K562 (cell line): ENCODE measurements at regions not wholly inside any gene's neighbourhood (a gene's known extent, or its start where the extent isn't known, plus 50 kb on each side); places are given as distances from the start of the nearest gene placed in this dataset.

Experiments used
- CEBPB ChIP-seq: fragments of 450-650 bp; IDR thresholded peaks from 2 replicates; pipeline ENCODE4 v1.6.1; 2016; ENCODE audit warnings: missing genetic modification characterization, missing compliant biosample characterization
- CSDE1 ChIP-seq, 2 experiments: fragments of 450-650 bp; IDR thresholded peaks; 2 replicates each; pipeline ENCODE4 v1.6.1; 2016; ENCODE audit warnings: mild to moderate bottlenecking in 1 of 2
- ELF1 ChIP-seq: fragments of 200-800 bp; sonication (Bioruptor generic); IDR thresholded peaks from 2 replicates; pipeline ENCODE4 v1.6.1; 2016; ENCODE audit warnings: missing genetic modification characterization, missing compliant biosample characterization
- KLF16 ChIP-seq: IDR thresholded peaks from 2 replicates; pipeline ENCODE4 v1.6.1; 2016; ENCODE audit warnings: antibody characterized with exemption
- L3MBTL2 ChIP-seq: fragments of 450-650 bp; IDR thresholded peaks from 2 replicates; pipeline ENCODE4 v1.6.1; 2016; ENCODE audit warnings: mild to moderate bottlenecking, moderate library complexity
- LCOR ChIP-seq: sonication (generic); formaldehyde crosslinking; IDR thresholded peaks from 2 replicates; pipeline ENCODE4 v1.8.0; 2022; ENCODE audit warnings: mild to moderate bottlenecking, missing genetic modification reagents
- MEF2A ChIP-seq: IDR thresholded peaks from 2 replicates; pipeline ENCODE4 v1.6.1; 2011; ENCODE audit warnings: low read depth, mild to moderate bottlenecking, low read length, moderate library complexity; ENCODE audit not compliant: control insufficient read depth
- RCOR1 ChIP-seq, 2 experiments: IDR thresholded peaks; 2 replicates each; pipeline ENCODE4 v1.6.1; 2012; ENCODE audit warnings: low read depth in 2 of 2, low read length in 2 of 2, borderline replicate concordance in 1 of 2, improper control_type of control experiment in 1 of 2
- RFX1 ChIP-seq: fragments of 450-650 bp; IDR thresholded peaks from 2 replicates; pipeline ENCODE4 v1.6.1; 2016; ENCODE audit warnings: mild to moderate bottlenecking, moderate library complexity
- RNF2 ChIP-seq: sonication (generic); IDR thresholded peaks from 2 replicates; pipeline ENCODE4 v1.6.1; 2016
- SOX6 ChIP-seq: fragments of 450-650 bp; IDR thresholded peaks from 2 replicates; pipeline ENCODE4 v1.6.1; 2014; ENCODE audit warnings: mild to moderate bottlenecking
- YY1 ChIP-seq, 3 experiments: IDR thresholded peaks; 2 replicates each; pipeline ENCODE4 v1.6.1; 2011; ENCODE audit warnings: low read length in 2 of 3, mild to moderate bottlenecking in 2 of 3, moderate library complexity in 2 of 3, borderline replicate concordance in 1 of 3, control low read depth in 1 of 3, low read depth in 1 of 3; ENCODE audit not compliant: insufficient read depth in 3 of 3, insufficient replicate concordance in 2 of 3, control insufficient read depth in 1 of 3, insufficient read length in 1 of 3; ENCODE audit errors: extremely low read depth in 1 of 3
- ZC3H4 ChIP-seq: sonication (generic); formaldehyde crosslinking; IDR thresholded peaks from 2 replicates; pipeline ENCODE4 v1.9.0; 2021; ENCODE audit warnings: missing genetic modification reagents, borderline replicate concordance
- ZKSCAN1 ChIP-seq: fragments of 150-350 bp; IDR thresholded peaks from 2 replicates; pipeline ENCODE4 v1.6.1; 2016; ENCODE audit warnings: low read depth, low read length
- ZNF696 ChIP-seq: fragments of 250-450 bp; sonication (Bioruptor Pico); conservative IDR thresholded peaks from 2 replicates; pipeline ENCODE4 v1.4.0; 2020; ENCODE audit warnings: mild to moderate bottlenecking, moderate library complexity
- ZNF75A ChIP-seq: fragments of 450-650 bp; formaldehyde crosslinking; IDR thresholded peaks from 2 replicates; pipeline ENCODE4 v1.4.0; 2020; ENCODE audit warnings: mild to moderate bottlenecking
- TF ChIP-seq, protein P1 (sequence below): IDR thresholded peaks from 2 replicates; pipeline ENCODE4 v1.6.1; 2011; ENCODE audit warnings: borderline replicate concordance, low read depth, mild to moderate bottlenecking, moderate library complexity, low read length; ENCODE audit not compliant: insufficient read depth, poor library complexity, severe bottlenecking
- TF ChIP-seq, protein P2 (sequence below): fragments of 200-800 bp; sonication (Bioruptor generic); IDR thresholded peaks from 2 replicates; pipeline ENCODE4 v1.6.1; 2017; ENCODE audit warnings: missing genetic modification characterization, missing compliant biosample characterization
- TF ChIP-seq, protein P3 (sequence below): fragments of 450-650 bp; formaldehyde crosslinking; IDR thresholded peaks from 2 replicates; pipeline ENCODE4 v1.4.0; 2020; ENCODE audit warnings: mild to moderate bottlenecking, moderate library complexity
- TF ChIP-seq, protein P4 (sequence below): fragments of 250-450 bp; sonication (Bioruptor Pico); IDR thresholded peaks from 2 replicates; pipeline ENCODE4 v1.5.0; 2022; ENCODE audit warnings: mild to moderate bottlenecking

DNA sequence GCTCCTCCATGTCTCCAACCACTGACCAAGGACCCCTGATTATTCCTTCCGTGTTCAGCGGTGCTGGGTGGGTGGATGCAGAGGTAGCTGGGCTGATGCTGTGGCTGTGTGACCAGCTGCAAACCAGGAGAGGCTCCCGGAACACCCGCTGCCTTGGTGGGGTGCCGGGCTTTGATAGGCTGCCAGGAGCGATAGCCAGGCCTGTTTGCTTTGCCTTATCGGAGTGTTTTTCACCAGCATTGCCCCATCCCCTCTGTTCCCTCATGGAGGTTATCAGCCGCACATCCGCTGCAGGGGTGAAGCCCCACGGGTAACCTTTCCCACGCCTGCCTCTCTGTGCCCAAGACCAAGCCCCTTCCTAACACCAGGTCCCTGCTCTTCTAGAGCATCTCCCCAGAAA, 354.3 kb downstream of the C16orf95 start (continued):
- TF ChIP-seq, protein P1, sequence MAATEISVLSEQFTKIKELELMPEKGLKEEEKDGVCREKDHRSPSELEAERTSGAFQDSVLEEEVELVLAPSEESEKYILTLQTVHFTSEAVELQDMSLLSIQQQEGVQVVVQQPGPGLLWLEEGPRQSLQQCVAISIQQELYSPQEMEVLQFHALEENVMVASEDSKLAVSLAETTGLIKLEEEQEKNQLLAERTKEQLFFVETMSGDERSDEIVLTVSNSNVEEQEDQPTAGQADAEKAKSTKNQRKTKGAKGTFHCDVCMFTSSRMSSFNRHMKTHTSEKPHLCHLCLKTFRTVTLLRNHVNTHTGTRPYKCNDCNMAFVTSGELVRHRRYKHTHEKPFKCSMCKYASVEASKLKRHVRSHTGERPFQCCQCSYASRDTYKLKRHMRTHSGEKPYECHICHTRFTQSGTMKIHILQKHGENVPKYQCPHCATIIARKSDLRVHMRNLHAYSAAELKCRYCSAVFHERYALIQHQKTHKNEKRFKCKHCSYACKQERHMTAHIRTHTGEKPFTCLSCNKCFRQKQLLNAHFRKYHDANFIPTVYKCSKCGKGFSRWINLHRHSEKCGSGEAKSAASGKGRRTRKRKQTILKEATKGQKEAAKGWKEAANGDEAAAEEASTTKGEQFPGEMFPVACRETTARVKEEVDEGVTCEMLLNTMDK = no peak
- no peak for TF ChIP-seq YY1 (IDR thresholded peaks at IDR 0.05; ENCODE audit: borderline replicate concordance in 1 of 3, control insufficient read depth in 1 of 3, extremely low read depth in 1 of 3, insufficient read depth in 3 of 3, insufficient read length in 1 of 3, insufficient replicate concordance in 2 of 3, low read depth in 1 of 3, low read length in 2 of 3)
- TF ChIP-seq CEBPB (tag) = 0 out of 2 replicates have a peak, but pooled peaks have one; percentile 22
- TF ChIP-seq, protein P2, sequence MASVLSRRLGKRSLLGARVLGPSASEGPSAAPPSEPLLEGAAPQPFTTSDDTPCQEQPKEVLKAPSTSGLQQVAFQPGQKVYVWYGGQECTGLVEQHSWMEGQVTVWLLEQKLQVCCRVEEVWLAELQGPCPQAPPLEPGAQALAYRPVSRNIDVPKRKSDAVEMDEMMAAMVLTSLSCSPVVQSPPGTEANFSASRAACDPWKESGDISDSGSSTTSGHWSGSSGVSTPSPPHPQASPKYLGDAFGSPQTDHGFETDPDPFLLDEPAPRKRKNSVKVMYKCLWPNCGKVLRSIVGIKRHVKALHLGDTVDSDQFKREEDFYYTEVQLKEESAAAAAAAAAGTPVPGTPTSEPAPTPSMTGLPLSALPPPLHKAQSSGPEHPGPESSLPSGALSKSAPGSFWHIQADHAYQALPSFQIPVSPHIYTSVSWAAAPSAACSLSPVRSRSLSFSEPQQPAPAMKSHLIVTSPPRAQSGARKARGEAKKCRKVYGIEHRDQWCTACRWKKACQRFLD (CRISPR knock-in tag) = no peak
- no peak for TF ChIP-seq ELF1 (tag)
- TF ChIP-seq CSDE1 (IDR thresholded peaks at IDR 0.05) = no peak
- peak; percentile 35; the same call in 1 of the 2 replicates for TF ChIP-seq SOX6
- no peak for TF ChIP-seq ZKSCAN1
- no peak for TF ChIP-seq MEF2A
- TF ChIP-seq L3MBTL2 = no peak
- TF ChIP-seq RCOR1 (IDR thresholded peaks at IDR 0.05; ENCODE audit: borderline replicate concordance in 1 of 2, low read depth in 2 of 2, low read length in 2 of 2) = peak in 1 of 2 experiments; percentile 37; a peak in 2 of 4 replicates
- TF ChIP-seq, protein P3, sequence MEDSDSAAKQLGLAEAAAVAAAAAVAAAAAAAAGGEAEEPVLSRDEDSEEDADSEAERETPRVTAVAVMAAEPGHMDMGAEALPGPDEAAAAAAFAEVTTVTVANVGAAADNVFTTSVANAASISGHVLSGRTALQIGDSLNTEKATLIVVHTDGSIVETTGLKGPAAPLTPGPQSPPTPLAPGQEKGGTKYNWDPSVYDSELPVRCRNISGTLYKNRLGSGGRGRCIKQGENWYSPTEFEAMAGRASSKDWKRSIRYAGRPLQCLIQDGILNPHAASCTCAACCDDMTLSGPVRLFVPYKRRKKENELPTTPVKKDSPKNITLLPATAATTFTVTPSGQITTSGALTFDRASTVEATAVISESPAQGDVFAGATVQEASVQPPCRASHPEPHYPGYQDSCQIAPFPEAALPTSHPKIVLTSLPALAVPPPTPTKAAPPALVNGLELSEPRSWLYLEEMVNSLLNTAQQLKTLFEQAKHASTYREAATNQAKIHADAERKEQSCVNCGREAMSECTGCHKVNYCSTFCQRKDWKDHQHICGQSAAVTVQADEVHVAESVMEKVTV (CRISPR knock-in tag) = no peak
- no peak for TF ChIP-seq ZNF696 (CRISPR knock-in tag)
- TF ChIP-seq, protein P4, sequence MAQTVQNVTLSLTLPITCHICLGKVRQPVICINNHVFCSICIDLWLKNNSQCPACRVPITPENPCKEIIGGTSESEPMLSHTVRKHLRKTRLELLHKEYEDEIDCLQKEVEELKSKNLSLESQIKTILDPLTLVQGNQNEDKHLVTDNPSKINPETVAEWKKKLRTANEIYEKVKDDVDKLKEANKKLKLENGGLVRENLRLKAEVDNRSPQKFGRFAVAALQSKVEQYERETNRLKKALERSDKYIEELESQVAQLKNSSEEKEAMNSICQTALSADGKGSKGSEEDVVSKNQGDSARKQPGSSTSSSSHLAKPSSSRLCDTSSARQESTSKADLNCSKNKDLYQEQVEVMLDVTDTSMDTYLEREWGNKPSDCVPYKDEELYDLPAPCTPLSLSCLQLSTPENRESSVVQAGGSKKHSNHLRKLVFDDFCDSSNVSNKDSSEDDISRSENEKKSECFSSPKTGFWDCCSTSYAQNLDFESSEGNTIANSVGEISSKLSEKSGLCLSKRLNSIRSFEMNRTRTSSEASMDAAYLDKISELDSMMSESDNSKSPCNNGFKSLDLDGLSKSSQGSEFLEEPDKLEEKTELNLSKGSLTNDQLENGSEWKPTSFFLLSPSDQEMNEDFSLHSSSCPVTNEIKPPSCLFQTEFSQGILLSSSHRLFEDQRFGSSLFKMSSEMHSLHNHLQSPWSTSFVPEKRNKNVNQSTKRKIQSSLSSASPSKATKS (CRISPR knock-in tag) = no peak
- TF ChIP-seq KLF16 = peak; percentile 58
- no peak for TF ChIP-seq RFX1
- peak; percentile 14; the same call in 1 of the 2 replicates for TF ChIP-seq RNF2
- no peak for TF ChIP-seq ZC3H4 (CRISPR knock-in tag)
- TF ChIP-seq ZNF75A = no peak
- no peak for TF ChIP-seq LCOR (CRISPR knock-in tag)
